Erythroblast (primary cell): ENCODE measurements at regions not wholly inside any gene's neighbourhood (a gene's known extent, or its start where the extent isn't known, plus 50 kb on each side); places are given as distances from the start of the nearest gene placed in this dataset.

Experiments
- GATA1 ChIP-seq: IDR thresholded peaks from 2 replicates; pipeline ENCODE4 v1.6.1; 2011; ENCODE audit warnings: low read depth, mild to moderate bottlenecking, control low read depth, low read length, moderate library complexity
- POLR2A ChIP-seq: IDR thresholded peaks from 2 replicates; pipeline ENCODE4 v1.6.1; 2011; ENCODE audit warnings: mild to moderate bottlenecking, low read length

GRCh38 chr5:173450188-173450587, 122.0 kb upstream of the STC2 start:
- TF ChIP-seq POLR2A (no peak), GATA1 (no peak)
